NT2/D1 (cell line): ENCODE measurements at regions not wholly inside any gene's neighbourhood (a gene's known extent, or its start where the extent isn't known, plus 50 kb on each side); places are given as distances from the start of the nearest gene placed in this dataset.

Experiments used
- DNase-seq: peaks from one replicate; pipeline ENCODE4 v3.0.0-alpha.2; 2011; ENCODE audit warnings: low read depth, low spot score
- H3K27me3 ChIP-seq: 2 replicates; pipeline ENCODE4 v1.6.0; 2011; ENCODE audit warnings: mild to moderate bottlenecking; ENCODE audit not compliant: insufficient read length, insufficient read depth
- H3K36me3 ChIP-seq: 2 replicates; pipeline ENCODE4 v1.6.1; 2011; ENCODE audit warnings: mild to moderate bottlenecking, low read length, mixed read lengths; ENCODE audit not compliant: insufficient read depth, insufficient read length
- H3K4me1 ChIP-seq: 2 replicates; pipeline ENCODE4 v1.5.1; 2011; ENCODE audit not compliant: insufficient read depth, insufficient read length
- H3K4me3 ChIP-seq: 2 replicates; pipeline ENCODE4 v1.5.1; 2011; ENCODE audit warnings: low read depth; ENCODE audit not compliant: insufficient read length
- H3K9ac ChIP-seq: 2 replicates; pipeline ENCODE4 v1.6.0; 2011; ENCODE audit warnings: low read depth; ENCODE audit not compliant: insufficient read length
- H3K9me3 ChIP-seq: 2 replicates; pipeline ENCODE4 v1.5.1; 2011; ENCODE audit warnings: mild to moderate bottlenecking, low read length; ENCODE audit not compliant: insufficient read depth
- SUZ12 ChIP-seq: IDR thresholded peaks from 2 replicates; pipeline ENCODE4 v1.6.1; 2011; ENCODE audit not compliant: insufficient read length, insufficient read depth; ENCODE audit errors: extremely low read depth
- YY1 ChIP-seq: IDR thresholded peaks from 2 replicates; pipeline ENCODE4 v1.6.1; 2011; ENCODE audit not compliant: insufficient read length, insufficient read depth
- ZNF274 ChIP-seq: IDR thresholded peaks from 2 replicates; pipeline ENCODE4 v1.6.1; 2011; ENCODE audit warnings: mild to moderate bottlenecking, low read depth, low read length

GRCh38 chr3:23078735-23079134, 124.4 kb upstream of the UBE2E2 start:
- no peak for DNase-seq
- Histone ChIP-seq H3K9ac (no peak overlapping the region), H3K4me3 (no peak overlapping the region), H3K9me3 (no peaks in the 10 kb centered on the region), H3K4me1 (no peaks in the 10 kb centered on the region), H3K36me3 (no peaks in the 10 kb centered on the region), H3K27me3 (no peaks in the 10 kb centered on the region)
- TF ChIP-seq YY1 (no peak), SUZ12 (no peak), ZNF274 (no peak)

- no peaks in the 10 kb centered on the region for H3K9me3 ChIP-seq
- H3K27me3 ChIP-seq: no peaks in the 10 kb centered on the region
- H3K36me3 ChIP-seq: no peaks in the 10 kb centered on the region
- H3K9ac ChIP-seq: no peak overlapping the region
- no peak for DNase-seq
- no peak for TF ChIP-seq YY1
- TF ChIP-seq ZNF274: no peak
- no peak for TF ChIP-seq SUZ12
- H3K4me1 ChIP-seq: no peaks in the 10 kb centered on the region
- H3K4me3 ChIP-seq: no peak overlapping the region
Observed at GRCh38 chr3:23079976-23080375, 123.2 kb upstream of the UBE2E2 start.

DNA sequence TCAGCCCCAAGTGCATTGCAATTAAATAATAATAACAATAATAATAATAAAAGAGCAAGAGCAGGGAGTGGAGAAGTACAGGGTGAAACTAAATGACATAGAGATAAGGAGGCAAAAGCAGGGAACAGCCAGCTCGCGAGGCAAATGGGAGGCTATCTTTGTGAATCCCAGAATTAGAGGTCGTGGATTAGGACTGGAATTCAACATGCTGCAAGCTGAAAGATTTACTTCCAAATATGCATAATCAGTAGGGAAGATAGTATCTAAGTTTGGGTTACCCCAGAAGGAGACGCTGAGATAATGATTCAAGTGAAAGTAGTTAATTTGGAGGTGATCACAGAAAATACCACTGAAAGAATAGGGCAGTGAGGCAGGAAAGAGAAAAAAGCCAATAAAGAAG, 119.4 kb upstream of the UBE2E2 start:
- no peaks in the 10 kb centered on the region for H3K9me3 ChIP-seq
- H3K9ac ChIP-seq: no peak overlapping the region
- TF ChIP-seq SUZ12 (no peak), YY1 (no peak), ZNF274 (no peak)
- no peak for DNase-seq
- H3K4me1 ChIP-seq: no peaks in the 10 kb centered on the region
- H3K36me3 ChIP-seq: no peaks in the 10 kb centered on the region
- no peaks in the 10 kb centered on the region for H3K27me3 ChIP-seq
- H3K4me3 ChIP-seq: no peak overlapping the region

GRCh38 chr3:23084367-23084766, 118.8 kb upstream of the UBE2E2 start:
- H3K9me3 ChIP-seq: no peaks in the 10 kb centered on the region
- no peak overlapping the region for H3K9ac ChIP-seq
- no peaks in the 10 kb centered on the region for H3K27me3 ChIP-seq

DNA sequence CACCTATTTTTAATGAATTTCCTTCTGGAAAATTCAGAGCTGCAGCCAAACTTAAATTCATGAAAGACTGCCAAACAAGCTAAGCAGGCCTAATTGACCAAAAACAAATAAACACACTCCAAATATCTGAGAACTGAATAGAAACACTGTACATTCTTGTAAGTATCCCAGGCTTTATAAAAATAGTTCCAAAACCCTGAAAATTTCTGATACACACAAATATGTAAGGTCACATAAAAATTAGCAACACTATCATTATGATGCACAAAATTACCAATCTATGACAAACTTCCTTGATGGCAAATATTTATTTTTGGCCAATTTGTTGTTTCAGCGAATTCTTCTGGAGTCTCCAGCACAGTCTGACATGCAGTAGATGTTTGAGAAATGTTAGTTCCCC, 117.9 kb upstream of the UBE2E2 start:
- H3K4me1 ChIP-seq: no peaks in the 10 kb centered on the region
- no peaks in the 10 kb centered on the region for H3K9me3 ChIP-seq
- TF ChIP-seq SUZ12 (no peak), ZNF274 (no peak), YY1 (no peak)
- H3K27me3 ChIP-seq: no peaks in the 10 kb centered on the region
- H3K36me3 ChIP-seq: no peaks in the 10 kb centered on the region
- no peak overlapping the region for H3K9ac ChIP-seq
- no peak for DNase-seq
- no peak overlapping the region for H3K4me3 ChIP-seq

More at GRCh38 chr3:23084367-23084766, 118.8 kb upstream of the UBE2E2 start:
- TF ChIP-seq YY1 (no peak), ZNF274 (no peak), SUZ12 (no peak)
- Histone ChIP-seq H3K4me1 (no peaks in the 10 kb centered on the region), H3K36me3 (no peaks in the 10 kb centered on the region), H3K4me3 (no peak overlapping the region)
- DNase-seq: no peak

DNA sequence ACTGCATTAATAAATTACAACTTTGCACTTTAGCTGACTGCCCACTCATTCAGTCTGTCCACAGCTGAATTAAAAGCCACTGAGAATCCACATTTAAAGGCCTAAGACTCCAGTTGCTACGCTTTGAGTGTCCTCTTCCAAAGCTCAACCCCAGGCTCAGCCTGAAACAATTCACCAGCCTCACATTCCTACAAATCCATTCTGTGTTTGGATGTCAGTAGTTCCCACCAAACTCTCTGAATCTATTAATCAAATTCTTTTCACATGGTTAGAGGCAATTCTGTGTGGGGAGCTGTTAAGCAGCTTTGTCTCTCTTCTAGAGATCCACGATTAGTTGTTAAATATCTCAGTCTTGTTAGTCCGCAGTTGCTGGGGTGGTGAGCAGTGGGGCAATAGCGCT, 116.8 kb upstream of the UBE2E2 start:
- TF ChIP-seq SUZ12: no peak
- TF ChIP-seq YY1: no peak
- TF ChIP-seq ZNF274: no peak
- H3K9me3 ChIP-seq: no peaks in the 10 kb centered on the region
- no peak overlapping the region for H3K9ac ChIP-seq
- H3K27me3 ChIP-seq: no peaks in the 10 kb centered on the region
- H3K4me1 ChIP-seq: no peaks in the 10 kb centered on the region
- no peak for DNase-seq
- no peaks in the 10 kb centered on the region for H3K36me3 ChIP-seq
- H3K4me3 ChIP-seq: no peak overlapping the region

GRCh38 chr3:23086831-23087230, 116.3 kb upstream of the UBE2E2 start:
- no peak overlapping the region for H3K4me3 ChIP-seq
- no peak for DNase-seq
- no peaks in the 10 kb centered on the region for H3K9me3 ChIP-seq
- TF ChIP-seq YY1 (no peak), SUZ12 (no peak), ZNF274 (no peak)
- H3K9ac ChIP-seq: no peak overlapping the region
- no peaks in the 10 kb centered on the region for H3K27me3 ChIP-seq
- H3K36me3 ChIP-seq: no peaks in the 10 kb centered on the region
- H3K4me1 ChIP-seq: no peaks in the 10 kb centered on the region
